ENCODE measurements at regions not wholly inside any gene's neighbourhood (a gene's known extent, or its start where the extent isn't known, plus 50 kb on each side); places are given as distances from the start of the nearest gene placed in this dataset.
"Not testable (repeated sequence)": the region's sequence is repeated elsewhere in the genome, so short reads cannot be mapped to it uniquely, and the experiment has no call there.

DNA sequence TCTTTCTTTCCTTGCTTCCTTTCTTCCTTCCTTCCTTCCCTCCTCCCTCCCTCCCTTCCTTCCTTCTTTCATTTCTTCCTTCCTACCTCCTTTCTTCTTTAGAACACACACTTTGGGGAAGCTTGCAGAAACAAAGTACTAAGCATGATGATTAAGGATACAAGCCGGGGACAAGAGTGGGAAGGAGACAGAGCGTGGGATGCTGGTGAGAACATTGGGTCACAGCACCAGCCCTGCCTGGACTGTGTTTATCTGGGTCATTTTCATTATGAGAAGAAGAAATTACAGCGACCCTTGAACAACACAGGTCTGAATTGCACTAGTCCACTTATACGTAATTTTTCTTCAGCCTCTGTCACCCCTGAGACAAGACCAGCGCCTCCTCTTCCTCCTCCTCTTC lies 169.3 kb upstream of the TBL1X start:
- no peaks in the 10 kb centered on the region for H3K27me3 ChIP-seq (ENCODE audit: insufficient read depth, poor library complexity, severe bottlenecking)
- no peak overlapping the region for H3K27ac ChIP-seq (replicated peaks)
- TF ChIP-seq POLR2AphosphoS5 (IDR thresholded peaks at IDR 0.05; ENCODE audit: low read depth) (no peak), GABPA (IDR thresholded peaks at IDR 0.05; ENCODE audit: low read depth) (no peak), SPI1 (IDR thresholded peaks at IDR 0.05; ENCODE audit: borderline replicate concordance, low read depth) (no peak)
- TF ChIP-seq, protein P1, sequence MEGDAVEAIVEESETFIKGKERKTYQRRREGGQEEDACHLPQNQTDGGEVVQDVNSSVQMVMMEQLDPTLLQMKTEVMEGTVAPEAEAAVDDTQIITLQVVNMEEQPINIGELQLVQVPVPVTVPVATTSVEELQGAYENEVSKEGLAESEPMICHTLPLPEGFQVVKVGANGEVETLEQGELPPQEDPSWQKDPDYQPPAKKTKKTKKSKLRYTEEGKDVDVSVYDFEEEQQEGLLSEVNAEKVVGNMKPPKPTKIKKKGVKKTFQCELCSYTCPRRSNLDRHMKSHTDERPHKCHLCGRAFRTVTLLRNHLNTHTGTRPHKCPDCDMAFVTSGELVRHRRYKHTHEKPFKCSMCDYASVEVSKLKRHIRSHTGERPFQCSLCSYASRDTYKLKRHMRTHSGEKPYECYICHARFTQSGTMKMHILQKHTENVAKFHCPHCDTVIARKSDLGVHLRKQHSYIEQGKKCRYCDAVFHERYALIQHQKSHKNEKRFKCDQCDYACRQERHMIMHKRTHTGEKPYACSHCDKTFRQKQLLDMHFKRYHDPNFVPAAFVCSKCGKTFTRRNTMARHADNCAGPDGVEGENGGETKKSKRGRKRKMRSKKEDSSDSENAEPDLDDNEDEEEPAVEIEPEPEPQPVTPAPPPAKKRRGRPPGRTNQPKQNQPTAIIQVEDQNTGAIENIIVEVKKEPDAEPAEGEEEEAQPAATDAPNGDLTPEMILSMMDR (IDR thresholded peaks at IDR 0.05; ENCODE audit: insufficient read depth, low read length) = no peak
- TF ChIP-seq, protein P2, sequence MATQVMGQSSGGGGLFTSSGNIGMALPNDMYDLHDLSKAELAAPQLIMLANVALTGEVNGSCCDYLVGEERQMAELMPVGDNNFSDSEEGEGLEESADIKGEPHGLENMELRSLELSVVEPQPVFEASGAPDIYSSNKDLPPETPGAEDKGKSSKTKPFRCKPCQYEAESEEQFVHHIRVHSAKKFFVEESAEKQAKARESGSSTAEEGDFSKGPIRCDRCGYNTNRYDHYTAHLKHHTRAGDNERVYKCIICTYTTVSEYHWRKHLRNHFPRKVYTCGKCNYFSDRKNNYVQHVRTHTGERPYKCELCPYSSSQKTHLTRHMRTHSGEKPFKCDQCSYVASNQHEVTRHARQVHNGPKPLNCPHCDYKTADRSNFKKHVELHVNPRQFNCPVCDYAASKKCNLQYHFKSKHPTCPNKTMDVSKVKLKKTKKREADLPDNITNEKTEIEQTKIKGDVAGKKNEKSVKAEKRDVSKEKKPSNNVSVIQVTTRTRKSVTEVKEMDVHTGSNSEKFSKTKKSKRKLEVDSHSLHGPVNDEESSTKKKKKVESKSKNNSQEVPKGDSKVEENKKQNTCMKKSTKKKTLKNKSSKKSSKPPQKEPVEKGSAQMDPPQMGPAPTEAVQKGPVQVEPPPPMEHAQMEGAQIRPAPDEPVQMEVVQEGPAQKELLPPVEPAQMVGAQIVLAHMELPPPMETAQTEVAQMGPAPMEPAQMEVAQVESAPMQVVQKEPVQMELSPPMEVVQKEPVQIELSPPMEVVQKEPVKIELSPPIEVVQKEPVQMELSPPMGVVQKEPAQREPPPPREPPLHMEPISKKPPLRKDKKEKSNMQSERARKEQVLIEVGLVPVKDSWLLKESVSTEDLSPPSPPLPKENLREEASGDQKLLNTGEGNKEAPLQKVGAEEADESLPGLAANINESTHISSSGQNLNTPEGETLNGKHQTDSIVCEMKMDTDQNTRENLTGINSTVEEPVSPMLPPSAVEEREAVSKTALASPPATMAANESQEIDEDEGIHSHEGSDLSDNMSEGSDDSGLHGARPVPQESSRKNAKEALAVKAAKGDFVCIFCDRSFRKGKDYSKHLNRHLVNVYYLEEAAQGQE (IDR thresholded peaks at IDR 0.05; ENCODE audit: insufficient replicate concordance, low read depth) = no peak
- DNase-seq (ENCODE audit: low read depth in 1 of 2, low spot score in 1 of 2) = no peak
- no peak overlapping the region for H3K4me3 ChIP-seq (replicated peaks; ENCODE audit: insufficient read depth, low read length)

DNA sequence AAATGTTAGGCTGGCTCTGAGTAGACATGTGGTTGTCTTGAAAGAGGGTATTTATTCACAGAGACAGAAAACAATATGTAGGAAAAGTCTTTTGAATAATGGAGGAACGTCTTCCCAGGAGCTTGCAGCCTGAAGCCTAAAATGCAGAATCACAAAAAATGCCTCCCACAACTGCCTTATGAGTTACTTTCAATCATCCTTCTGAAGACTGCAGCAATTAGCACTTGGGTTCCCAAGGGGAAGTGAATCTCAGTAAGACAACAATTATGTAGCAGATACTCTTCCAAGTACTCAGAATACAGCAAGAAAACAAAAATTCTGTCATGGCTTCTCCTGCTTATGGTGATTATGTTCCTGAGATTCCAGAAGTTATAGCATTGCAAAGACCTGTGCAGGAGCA lies 166.6 kb upstream of the TBL1X start:
- H3K27ac ChIP-seq (replicated peaks) = no peak overlapping the region
- no peaks in the 10 kb centered on the region for H3K27me3 ChIP-seq (ENCODE audit: insufficient read depth, poor library complexity, severe bottlenecking)
- TF ChIP-seq, protein P2 (IDR thresholded peaks at IDR 0.05; ENCODE audit: insufficient replicate concordance, low read depth) = no peak
- TF ChIP-seq SPI1 (IDR thresholded peaks at IDR 0.05; ENCODE audit: borderline replicate concordance, low read depth) = no peak
- TF ChIP-seq POLR2AphosphoS5 (IDR thresholded peaks at IDR 0.05; ENCODE audit: low read depth) = no peak
- no peak for TF ChIP-seq GABPA (IDR thresholded peaks at IDR 0.05; ENCODE audit: low read depth)
- TF ChIP-seq, protein P1 (IDR thresholded peaks at IDR 0.05; ENCODE audit: insufficient read depth, low read length) = no peak
- DNase-seq (ENCODE audit: low read depth in 1 of 2, low spot score in 1 of 2) = no peak
- H3K4me3 ChIP-seq (replicated peaks; ENCODE audit: insufficient read depth, low read length) = no peak overlapping the region

DNA sequence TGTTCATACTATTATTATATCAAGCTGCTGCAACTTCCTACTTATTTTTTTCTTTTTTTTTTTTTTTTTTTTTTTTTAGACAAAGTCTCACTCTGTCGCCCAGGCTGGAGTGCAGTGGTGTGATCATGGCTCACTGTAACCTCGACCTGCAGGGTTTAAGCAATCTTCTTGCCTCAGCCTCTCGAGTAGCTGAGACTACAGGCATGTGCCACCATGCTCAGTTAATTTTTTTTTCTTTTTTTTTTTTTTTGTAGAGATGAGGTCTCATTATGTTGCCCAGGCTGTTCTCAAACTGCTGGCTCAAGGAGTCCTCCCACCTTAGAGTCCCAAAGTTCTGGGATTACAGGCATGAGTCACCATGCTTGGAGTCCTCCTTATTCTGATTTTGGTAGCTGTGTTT lies 165.2 kb upstream of the TBL1X start:
- H3K27ac ChIP-seq (replicated peaks); DNase-seq (ENCODE audit: low read depth in 1 of 2, low spot score in 1 of 2); H3K27me3 ChIP-seq (ENCODE audit: insufficient read depth, poor library complexity, severe bottlenecking); H3K4me3 ChIP-seq (replicated peaks; ENCODE audit: insufficient read depth, low read length): not testable (repeated sequence)

DNA sequence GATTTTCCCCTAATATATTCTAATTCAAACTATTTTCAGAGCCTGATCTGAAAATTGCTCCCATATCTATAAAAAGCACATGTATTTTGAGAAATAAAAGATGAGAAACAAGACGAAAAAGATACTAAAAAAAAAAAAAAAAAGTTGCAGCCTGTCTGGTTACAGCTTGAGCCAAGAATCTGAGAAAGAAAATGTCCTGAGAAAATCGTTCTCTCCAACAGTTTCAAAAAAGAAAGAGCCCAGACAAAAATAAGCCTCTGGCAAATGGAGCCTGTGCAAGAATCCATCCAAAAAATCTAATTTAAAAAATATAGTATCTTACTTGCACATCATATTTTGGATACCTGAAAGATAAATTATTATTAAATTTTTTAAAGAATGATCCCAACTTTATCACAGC lies 163.0 kb upstream of the TBL1X start:
- Histone ChIP-seq H3K27ac (replicated peaks) (no peak overlapping the region), H3K4me3 (replicated peaks; ENCODE audit: insufficient read depth, low read length) (no peak overlapping the region), H3K27me3 (ENCODE audit: insufficient read depth, poor library complexity, severe bottlenecking) (no peaks in the 10 kb centered on the region)
- TF ChIP-seq POLR2AphosphoS5 (IDR thresholded peaks at IDR 0.05; ENCODE audit: low read depth) = no peak
- TF ChIP-seq, protein P1 (IDR thresholded peaks at IDR 0.05; ENCODE audit: insufficient read depth, low read length) = no peak
- no peak for TF ChIP-seq SPI1 (IDR thresholded peaks at IDR 0.05; ENCODE audit: borderline replicate concordance, low read depth)
- TF ChIP-seq, protein P2 (IDR thresholded peaks at IDR 0.05; ENCODE audit: insufficient replicate concordance, low read depth) = no peak
- TF ChIP-seq GABPA (IDR thresholded peaks at IDR 0.05; ENCODE audit: low read depth) = no peak
- no peak for DNase-seq (ENCODE audit: low read depth in 1 of 2, low spot score in 1 of 2)
